ENCODE measurements at regions not wholly inside any gene's neighbourhood (a gene's known extent, or its start where the extent isn't known, plus 50 kb on each side); places are given as distances from the start of the nearest gene placed in this dataset.

- DNase-seq, result no peak
Observed at GRCh38 chr11:70575396-70576060, 177.2 kb downstream of the CTTN start.

GRCh38 chr11:70577258-70577603, 178.9 kb downstream of the CTTN start:
- no peak for DNase-seq

- no peak for DNase-seq
Observed at GRCh38 chr11:70577948-70578347, 179.6 kb downstream of the CTTN start.

- DNase-seq, result no peak
Observed at GRCh38 chr11:70578371-70578770, 180.0 kb downstream of the CTTN start.

- no peak for DNase-seq
Observed at GRCh38 chr11:70578831-70579230, 180.5 kb downstream of the CTTN start.

- DNase-seq, result no peak
Observed at GRCh38 chr11:70579316-70579955, 181.1 kb downstream of the CTTN start.

- no peak for DNase-seq
Observed at GRCh38 chr11:70580036-70580805, 181.9 kb downstream of the CTTN start.

- no peak for DNase-seq
Observed at GRCh38 chr11:70581991-70582885, 183.9 kb downstream of the CTTN start.

GRCh38 chr11:70582886-70583641, 184.7 kb downstream of the CTTN start:
- no peak for DNase-seq

GRCh38 chr11:70583781-70584218, 185.5 kb downstream of the CTTN start:
- no peak for DNase-seq

- DNase-seq, result no peak
Observed at GRCh38 chr11:70584498-70585235, 186.3 kb downstream of the CTTN start.

GRCh38 chr11:70585236-70585545, 186.9 kb downstream of the CTTN start:
- DNase-seq, result no peak

GRCh38 chr11:70586261-70587074, 188.1 kb downstream of the CTTN start:
- no peak for DNase-seq

- DNase-seq, result no peak
Observed at GRCh38 chr11:70587075-70587389, 188.7 kb downstream of the CTTN start.

GRCh38 chr11:70590356-70590991, 192.1 kb downstream of the CTTN start:
- no peak for DNase-seq

GRCh38 chr11:70592641-70593165, 194.4 kb downstream of the CTTN start:
- no peak for DNase-seq

GRCh38 chr11:70593446-70593983, 195.2 kb downstream of the CTTN start:
- no peak for DNase-seq

GRCh38 chr11:70594031-70594430, 195.7 kb downstream of the CTTN start:
- no peak for DNase-seq

- DNase-seq, result no peak
Observed at GRCh38 chr11:70594606-70595005, 196.3 kb downstream of the CTTN start.

GRCh38 chr11:70595016-70595415, 196.7 kb downstream of the CTTN start:
- no peak for DNase-seq

All from COR-L47 (cell line).